ENCODE measurements at regions not wholly inside any gene's neighbourhood (a gene's known extent, or its start where the extent isn't known, plus 50 kb on each side); places are given as distances from the start of the nearest gene placed in this dataset.

- H3K4me1 Mint-ChIP-seq (ENCODE audit: low read depth), result peaks cover 4% of the 10 kb centered on the region
- H3K27me3 Mint-ChIP-seq, result no peaks in the 10 kb centered on the region
- TF ChIP-seq CTCF (IDR thresholded peaks at IDR 0.05; ENCODE audit: unreplicated experiment), result no peak
- no peak overlapping the region for H3K4me3 Mint-ChIP-seq (ENCODE audit: low read depth)
- H3K36me3 Mint-ChIP-seq (ENCODE audit: insufficient read depth), result no peaks in the 10 kb centered on the region
- H3K9me3 Mint-ChIP-seq (ENCODE audit: low read depth), result no peaks in the 10 kb centered on the region
- DNase-seq (ENCODE audit: low spot score, unreplicated experiment), result no peak
- no peak overlapping the region for H3K27ac Mint-ChIP-seq
Measured at GRCh38 chr5:110351430-110351829, 375.0 kb downstream of the TMEM232 start.

GRCh38 chr5:110354311-110354710 lies 372.2 kb downstream of the TMEM232 start:
- H3K27ac Mint-ChIP-seq, result no peak overlapping the region
- TF ChIP-seq CTCF (IDR thresholded peaks at IDR 0.05; ENCODE audit: unreplicated experiment), result no peak
- H3K36me3 Mint-ChIP-seq (ENCODE audit: insufficient read depth), result no peaks in the 10 kb centered on the region
- no peaks in the 10 kb centered on the region for H3K4me1 Mint-ChIP-seq (ENCODE audit: low read depth)
- no peak overlapping the region for H3K4me3 Mint-ChIP-seq (ENCODE audit: low read depth)
- DNase-seq (ENCODE audit: low spot score, unreplicated experiment), result no peak
- no peaks in the 10 kb centered on the region for H3K27me3 Mint-ChIP-seq
- H3K9me3 Mint-ChIP-seq (ENCODE audit: low read depth), result no peaks in the 10 kb centered on the region

GRCh38 chr5:110354915-110355644 lies 371.4 kb downstream of the TMEM232 start:
- Mint-ChIP-seq H3K36me3 (ENCODE audit: insufficient read depth) (no peaks in the 10 kb centered on the region), H3K4me3 (ENCODE audit: low read depth) (no peak overlapping the region), H3K4me1 (ENCODE audit: low read depth) (no peaks in the 10 kb centered on the region), H3K9me3 (ENCODE audit: low read depth) (no peaks in the 10 kb centered on the region), H3K27ac (no peak overlapping the region), H3K27me3 (no peaks in the 10 kb centered on the region)
- no peak for DNase-seq (ENCODE audit: low spot score, unreplicated experiment)
- TF ChIP-seq CTCF (IDR thresholded peaks at IDR 0.05; ENCODE audit: unreplicated experiment), result no peak

GRCh38 chr5:110356677-110357076 lies 369.8 kb downstream of the TMEM232 start:
- no peaks in the 10 kb centered on the region for H3K9me3 Mint-ChIP-seq (ENCODE audit: low read depth)
- H3K36me3 Mint-ChIP-seq (ENCODE audit: insufficient read depth), result no peaks in the 10 kb centered on the region
- TF ChIP-seq CTCF (IDR thresholded peaks at IDR 0.05; ENCODE audit: unreplicated experiment), result no peak
- H3K4me1 Mint-ChIP-seq (ENCODE audit: low read depth), result no peaks in the 10 kb centered on the region
- H3K4me3 Mint-ChIP-seq (ENCODE audit: low read depth), result no peak overlapping the region
- no peaks in the 10 kb centered on the region for H3K27me3 Mint-ChIP-seq
- no peak overlapping the region for H3K27ac Mint-ChIP-seq
- DNase-seq (ENCODE audit: low spot score, unreplicated experiment), result no peak

GRCh38 chr5:110359221-110359620 lies 367.2 kb downstream of the TMEM232 start:
- H3K27me3 Mint-ChIP-seq, result no peaks in the 10 kb centered on the region
- H3K4me3 Mint-ChIP-seq (ENCODE audit: low read depth), result no peak overlapping the region
- TF ChIP-seq CTCF (IDR thresholded peaks at IDR 0.05; ENCODE audit: unreplicated experiment), result no peak

More at GRCh38 chr5:110359221-110359620, 367.2 kb downstream of the TMEM232 start:
- Mint-ChIP-seq H3K27ac (no peak overlapping the region), H3K9me3 (ENCODE audit: low read depth) (no peaks in the 10 kb centered on the region), H3K36me3 (ENCODE audit: insufficient read depth) (no peaks in the 10 kb centered on the region), H3K4me1 (ENCODE audit: low read depth) (no peaks in the 10 kb centered on the region)
- DNase-seq (ENCODE audit: low spot score, unreplicated experiment), result no peak
